IMR-90 (cell line): ENCODE measurements at regions not wholly inside any gene's neighbourhood (a gene's known extent, or its start where the extent isn't known, plus 50 kb on each side); places are given as distances from the start of the nearest gene placed in this dataset.
A peak's percentile ranks its signal among the peaks of the same experiment; 100 is the strongest.

Experiments
- ATAC-seq: fragments of 200-7000 bp; cut with Tn5 transposase; 2 replicates; pipeline ENCODE4 v1.9.1; 2020; ENCODE audit warnings: low read depth, mild to moderate bottlenecking, moderate library complexity
- BruUV-seq: library from RNA; stranded (reverse); fragments of 400-500 nt; replicated peaks from 2 replicates; lab custom pipeline; 2021; lab: Mats Ljungman, UMichigan
- CTCF ChIA-PET: fragments of 300-600 bp; formaldehyde crosslinking; extraction: SDS; loops from one replicate; lab custom pipeline; 2021; ENCODE audit warnings: antibody characterized with exemption; lab: Yijun Ruan, JAX
- POLR2A ChIA-PET: fragments of 300-600 bp; sonication (Branson Sonifier 250); formaldehyde crosslinking; loops from one replicate; lab custom pipeline; 2022; ENCODE audit warnings: antibody characterized with exemption; ENCODE audit not compliant: unreplicated experiment; lab: Charles Lee
- DNase-seq: peaks from one replicate; pipeline ENCODE4 v3.0.0; 2013
- H2AFZ ChIP-seq: replicated peaks from 2 replicates; pipeline ENCODE3; 2013; ENCODE audit warnings: low read length, mild to moderate bottlenecking; ENCODE audit not compliant: poor library complexity
- H2AK5ac ChIP-seq: 2 replicates; pipeline ENCODE4 v1.6.1; 2013; ENCODE audit warnings: low read depth, low read length, inconsistent platforms
- H2AK9ac ChIP-seq: replicated peaks from 2 replicates; pipeline ENCODE3; 2013; ENCODE audit warnings: mild to moderate bottlenecking, low read depth, low read length, moderate library complexity; ENCODE audit not compliant: poor library complexity
- H2BK120ac ChIP-seq: 2 replicates; pipeline ENCODE4 v1.6.1; 2013; ENCODE audit warnings: low read depth, low read length, inconsistent platforms
- H2BK15ac ChIP-seq: 3 replicates; pipeline ENCODE4 v1.6.1; 2013; ENCODE audit warnings: low read depth, low read length, inconsistent platforms
- H2BK20ac ChIP-seq: 2 replicates; pipeline ENCODE4 v1.6.1; 2013; ENCODE audit warnings: low read depth, mild to moderate bottlenecking, inconsistent platforms, low read length, moderate library complexity
- H2BK5ac ChIP-seq: 2 replicates; pipeline ENCODE4 v1.6.1; 2013; ENCODE audit warnings: mild to moderate bottlenecking, low read depth, low read length, inconsistent platforms; ENCODE audit not compliant: poor library complexity, severe bottlenecking
- H3K14ac ChIP-seq: replicated peaks from 2 replicates; pipeline ENCODE4 v1.6.1; 2013; ENCODE audit warnings: low read depth, low read length, inconsistent platforms
- H3K18ac ChIP-seq: 2 replicates; pipeline ENCODE4 v1.6.1; 2013; ENCODE audit warnings: low read depth, low read length, control low read depth
- H3K23ac ChIP-seq: 2 replicates; pipeline ENCODE4 v1.6.1; 2013; ENCODE audit warnings: low read depth, low read length, inconsistent platforms
- H3K27ac ChIP-seq: 2 replicates; pipeline ENCODE4 v1.5.1; 2013; ENCODE audit warnings: mild to moderate bottlenecking, control low read depth, low read length; ENCODE audit not compliant: insufficient read depth
- H3K27me3 ChIP-seq: 2 replicates; pipeline ENCODE4 v1.6.1; 2013; ENCODE audit warnings: low read length; ENCODE audit not compliant: control insufficient read depth, insufficient read depth
- H3K36me3 ChIP-seq: 2 replicates; pipeline ENCODE4 v1.6.1; 2013; ENCODE audit warnings: low read length, mixed read lengths; ENCODE audit not compliant: control insufficient read depth, insufficient read depth
- H3K4ac ChIP-seq: 2 replicates; pipeline ENCODE4 v1.6.1; 2013; ENCODE audit warnings: low read depth, low read length, inconsistent platforms
- H3K4me1 ChIP-seq: 2 replicates; pipeline ENCODE4 v1.6.1; 2013; ENCODE audit warnings: low read length, mixed read lengths; ENCODE audit not compliant: control insufficient read depth, insufficient read depth
- H3K4me2 ChIP-seq: 2 replicates; pipeline ENCODE4 v1.6.1; 2013; ENCODE audit warnings: low read depth, mild to moderate bottlenecking, control low read depth, low read length, moderate library complexity
- H3K4me3 ChIP-seq: 2 replicates; pipeline ENCODE4 v1.5.1; 2013; ENCODE audit warnings: low read depth, mild to moderate bottlenecking, control low read depth, low read length, moderate library complexity; ENCODE audit not compliant: insufficient read depth
- H3K56ac ChIP-seq: 2 replicates; pipeline ENCODE4 v1.6.1; 2013; ENCODE audit warnings: low read length, inconsistent platforms; ENCODE audit not compliant: insufficient read depth; ENCODE audit errors: extremely low read depth
- H3K79me1 ChIP-seq, 2 experiments: 2 replicates each; pipeline ENCODE4 v1.6.1; 2013; ENCODE audit warnings: low read length in 2 of 2, inconsistent platforms in 1 of 2, low read depth in 1 of 2
- H3K9ac ChIP-seq: 2 replicates; pipeline ENCODE4 v1.6.1; 2013; ENCODE audit warnings: low read depth, low read length, control low read depth
- H3K9me1 ChIP-seq: 2 replicates; pipeline ENCODE4 v1.6.1; 2013; ENCODE audit warnings: low read length, inconsistent platforms; ENCODE audit not compliant: insufficient read depth
- H3K9me3 ChIP-seq: 2 replicates; pipeline ENCODE4 v1.6.1; 2013; ENCODE audit warnings: low read length; ENCODE audit not compliant: control insufficient read depth, insufficient read depth
- H4K20me1 ChIP-seq: 2 replicates; pipeline ENCODE4 v1.6.1; 2013; ENCODE audit warnings: low read length, inconsistent platforms; ENCODE audit not compliant: insufficient read depth
- H4K5ac ChIP-seq: 2 replicates; pipeline ENCODE4 v1.6.1; 2013; ENCODE audit warnings: mild to moderate bottlenecking, low read depth, low read length, control low read depth
- H4K8ac ChIP-seq, 2 experiments: 2 replicates each; pipeline ENCODE4 v1.6.1; 2013; ENCODE audit warnings: low read depth in 2 of 2, low read length in 2 of 2, control low read depth in 1 of 2, inconsistent platforms in 1 of 2
- H4K91ac ChIP-seq: 2 replicates; pipeline ENCODE4 v1.6.1; 2013; ENCODE audit warnings: low read depth, low read length, inconsistent platforms; ENCODE audit not compliant: insufficient read depth
- MAFK ChIP-seq: IDR thresholded peaks from 2 replicates; pipeline ENCODE4 v1.6.1; 2012; ENCODE audit warnings: low read depth, low read length, improper control_type of control experiment
- MXI1 ChIP-seq: IDR thresholded peaks from 2 replicates; pipeline ENCODE4 v1.6.1; 2012; ENCODE audit warnings: low read depth, mild to moderate bottlenecking, low read length, moderate library complexity, borderline replicate concordance
- WGBS, 2 experiments: methylation state at CpG; one replicate each; pipeline versions ENCODE4 v1.1.5 to v1.1.7; 2013; ENCODE audit warnings: missing lambda C conversion rate in 2 of 2; ENCODE audit not compliant: insufficient read length in 1 of 2; ENCODE audit errors: extremely low coverage in 2 of 2; 5-methylcytosine and 5-hydroxymethylcytosine counted together
- dilution Hi-C: fragments of 300-500 bp; cut with HindIII; formaldehyde crosslinking; loops from one replicate; pipeline ENCODE4 v1.14.3; 2018; ENCODE audit warnings: low sequenced_read_pairs; ENCODE audit not compliant: unreplicated experiment
- in situ Hi-C: fragments of 300-500 bp; cut with MboI; formaldehyde crosslinking; loops from 3 replicates; pipeline ENCODE4 v1.14.3; 2019; ENCODE audit warnings: low sequenced_read_pairs, inconsistent platforms, mixed read lengths
- intact Hi-C: fragments of 100-400 bp; cut with micrococcal nuclease; formaldehyde crosslinking; loops from 2 replicates; pipeline ENCODE4 v1.10.0; 2022

DNA sequence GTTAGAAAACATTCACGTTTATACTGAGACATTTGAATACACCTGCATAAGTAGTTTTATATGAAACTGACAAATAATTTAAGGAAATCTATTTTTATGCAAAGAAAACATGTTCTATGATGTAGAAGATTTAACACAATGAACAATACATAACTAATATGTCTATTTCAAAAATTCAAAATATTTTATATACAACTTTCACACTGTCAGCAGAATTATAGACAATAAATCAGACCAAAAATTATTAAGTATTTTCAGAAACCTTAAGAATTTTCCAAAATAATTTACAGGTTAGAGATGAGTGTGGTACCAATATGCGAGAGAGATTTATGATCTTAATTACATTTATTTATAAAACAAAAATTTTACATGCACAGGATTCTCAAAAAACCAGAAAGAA, 1561.0 kb upstream of the ZEB2 start:
- ChIA-PET CTCF (no interaction called here), POLR2A (no interaction called here)
- H3K4me3 ChIP-seq, result no peak overlapping the region
- no peak overlapping the region for H3K14ac ChIP-seq
- no peak overlapping the region for H3K4ac ChIP-seq
- no peak overlapping the region for H4K5ac ChIP-seq
- no peak overlapping the region for H3K56ac ChIP-seq
- H4K20me1 ChIP-seq, result no peaks in the 10 kb centered on the region
- no peak overlapping the region for H2BK120ac ChIP-seq
- no peak overlapping the region for H3K4me2 ChIP-seq
- H2AK5ac ChIP-seq, result no peak overlapping the region
- H3K23ac ChIP-seq, result no peak overlapping the region
- H3K9me3 ChIP-seq, result no peaks in the 10 kb centered on the region
- H4K91ac ChIP-seq, result no peak overlapping the region
- ATAC-seq (no peak), DNase-seq (no peak)
- no peak overlapping the region for H4K8ac ChIP-seq
- no peaks in the 10 kb centered on the region for H3K79me1 ChIP-seq
- H3K36me3 ChIP-seq, result no peaks in the 10 kb centered on the region
- no TSS peak for BruUV-seq
- no peaks in the 10 kb centered on the region for H3K4me1 ChIP-seq
- H3K9me1 ChIP-seq, result no peaks in the 10 kb centered on the region
- 0 out of 2 replicates have a peak, but pooled peaks have one; percentile 40 for TF ChIP-seq MAFK
- no peak for TF ChIP-seq MXI1
- no peak overlapping the region for H3K18ac ChIP-seq
- no peak overlapping the region for H2AFZ ChIP-seq
- in situ Hi-C loops (no loop called here), dilution Hi-C loops (no loop called here), intact Hi-C loops (no loop called here)
- WGBS, 2 experiments, result no CpG with 5 or more reads among the region's 2 CpGs
- no peak overlapping the region for H2AK9ac ChIP-seq
- no peak overlapping the region for H2BK15ac ChIP-seq
- no peak overlapping the region for H3K9ac ChIP-seq
- H2BK20ac ChIP-seq, result no peak overlapping the region
- H3K27ac ChIP-seq, result no peak overlapping the region
- no peak overlapping the region for H2BK5ac ChIP-seq
- H3K27me3 ChIP-seq, result no peaks in the 10 kb centered on the region
